SU-DHL-6 (cell line): ENCODE measurements at regions not wholly inside any gene's neighbourhood (a gene's known extent, or its start where the extent isn't known, plus 50 kb on each side); places are given as distances from the start of the nearest gene placed in this dataset.

Source experiments
- H2AFZ ChIP-seq: fragments of 200-600 bp; sonication (generic); 2 replicates; pipeline ENCODE4 v1.6.1; 2014; ENCODE audit warnings: low read depth, mild to moderate bottlenecking, moderate library complexity, mixed read lengths, antibody characterized with exemption, low read length; ENCODE audit not compliant: severe bottlenecking
- H3F3A ChIP-seq: fragments of 200-600 bp; shearing (Covaris generic); 2 replicates; pipeline ENCODE4 v1.6.0; 2016; ENCODE audit warnings: antibody characterized with exemption, mild to moderate bottlenecking; ENCODE audit not compliant: insufficient read depth
- H3K27ac ChIP-seq: fragments of 200-600 bp; sonication (generic); 2 replicates; pipeline ENCODE4 v1.5.1; 2016; ENCODE audit warnings: low read depth, mild to moderate bottlenecking, low read length, moderate library complexity, mixed read lengths
- H3K27me3 ChIP-seq: fragments of 200-600 bp; sonication (generic), shearing (Covaris generic); 2 replicates; pipeline ENCODE4 v1.6.0; 2014; ENCODE audit warnings: mild to moderate bottlenecking, low read length
- H3K36me3 ChIP-seq: fragments of 200-600 bp; sonication (generic); 2 replicates; pipeline ENCODE4 v1.6.1; 2014; ENCODE audit warnings: mild to moderate bottlenecking, low read length, mixed read lengths
- H3K4me2 ChIP-seq: fragments of 300-600, 200-600 bp; shearing (Covaris generic), sonication (generic); 2 replicates; pipeline ENCODE4 v1.6.0; 2014; ENCODE audit warnings: low read length, low read depth, mild to moderate bottlenecking; ENCODE audit not compliant: poor library complexity, severe bottlenecking
- H3K4me3 ChIP-seq: fragments of 200-600 bp; sonication (generic); 2 replicates; pipeline ENCODE4 v1.5.1; 2014; ENCODE audit warnings: antibody characterized with exemption, low read length, mild to moderate bottlenecking, mixed read lengths; ENCODE audit not compliant: insufficient read depth, poor library complexity, severe bottlenecking
- H3K79me2 ChIP-seq: fragments of 200-600 bp; sonication (generic); 2 replicates; pipeline ENCODE4 v1.6.1; 2014; ENCODE audit warnings: mild to moderate bottlenecking, low read length, moderate library complexity; ENCODE audit not compliant: insufficient read depth
- H3K9ac ChIP-seq: fragments of 200-600 bp; sonication (generic); 2 replicates; pipeline ENCODE4 v1.7.0; 2014; ENCODE audit warnings: mild to moderate bottlenecking, low read length
- H3K9me2 ChIP-seq: fragments of 200-600 bp; sonication (generic); replicated peaks from 2 replicates; pipeline ENCODE4 v1.6.1; 2014; ENCODE audit warnings: low read length; ENCODE audit not compliant: insufficient read depth
- H3K9me3 ChIP-seq: fragments of 200-600 bp; sonication (generic); 2 replicates; pipeline ENCODE4 v1.6.1; 2014; ENCODE audit warnings: low read length, mixed read lengths; ENCODE audit not compliant: insufficient read depth
- H4K20me1 ChIP-seq: fragments of 200-600 bp; sonication (generic); 2 replicates; pipeline ENCODE4 v1.6.1; 2014; ENCODE audit warnings: low read depth, mild to moderate bottlenecking, antibody characterized with exemption, low read length, moderate library complexity, mixed read lengths
- EZH2phosphoT487 ChIP-seq: fragments of 200-600 bp; sonication (generic), shearing (Covaris generic); conservative IDR thresholded peaks from 2 replicates; pipeline ENCODE4 v1.6.1; 2018; ENCODE audit warnings: mild to moderate bottlenecking, antibody characterized with exemption, low read length, moderate library complexity, mixed read lengths
- TF ChIP-seq, protein P1 (sequence below): fragments of 200-600 bp; sonication (generic); IDR thresholded peaks from one replicate; pipeline ENCODE4 v1.5.1; 2017; ENCODE audit warnings: antibody characterized with exemption, mild to moderate bottlenecking, low read length, moderate library complexity; ENCODE audit not compliant: insufficient read depth, poor library complexity, severe bottlenecking

DNA sequence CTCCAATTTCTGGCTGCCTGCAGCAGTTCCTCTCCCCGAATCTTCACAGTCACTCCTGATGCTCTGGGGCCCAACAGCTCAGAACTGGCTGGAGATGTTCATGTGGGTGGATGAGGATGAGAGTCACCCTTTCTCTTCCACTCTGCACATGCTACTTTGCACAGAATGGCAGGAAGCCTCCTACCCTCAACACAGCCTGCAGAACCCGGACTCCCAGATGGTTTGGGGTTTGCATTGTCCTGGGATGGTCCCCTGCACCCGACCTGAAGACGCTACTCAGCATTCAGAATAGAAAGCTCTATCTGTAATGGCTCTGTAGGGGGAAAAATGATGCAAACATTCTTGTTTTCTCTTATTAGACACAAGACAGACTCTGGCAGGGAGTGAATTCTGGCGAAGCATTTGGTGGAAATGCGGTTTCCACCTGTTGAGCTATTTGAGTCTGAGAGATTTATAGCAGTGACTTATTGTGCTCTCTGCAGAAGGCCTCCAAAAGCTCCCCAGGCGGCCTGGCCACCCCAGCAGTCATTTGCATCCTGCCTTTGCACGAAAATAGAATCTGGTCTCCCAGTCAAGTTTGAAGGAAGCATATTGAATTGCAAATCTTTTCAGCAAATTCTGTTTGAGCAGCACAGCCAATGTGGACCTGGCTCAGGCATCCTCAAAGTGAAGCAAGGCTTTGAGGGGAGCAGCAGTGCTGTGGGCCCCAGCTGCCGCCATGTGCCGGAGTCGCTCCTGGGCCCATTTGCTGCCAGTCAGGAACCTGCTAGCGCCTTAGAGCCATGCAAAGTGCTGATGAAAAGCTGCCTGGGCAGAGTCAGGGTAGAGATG is 309.3 kb downstream of the TCERG1L start:
- Histone ChIP-seq H3F3A (no peaks in the 10 kb centered on the region), H3K27me3 (no peaks in the 10 kb centered on the region), H3K36me3 (no peaks in the 10 kb centered on the region), H2AFZ (no peak overlapping the region), H3K27ac (no peak overlapping the region), H3K4me3 (no peak overlapping the region), H3K79me2 (no peaks in the 10 kb centered on the region), H3K9me3 (no peaks in the 10 kb centered on the region), H3K4me2 (no peak overlapping the region), H4K20me1 (no peaks in the 10 kb centered on the region), H3K9me2 (no peaks in the 10 kb centered on the region), H3K9ac (no peak overlapping the region)
- TF ChIP-seq, protein P1, sequence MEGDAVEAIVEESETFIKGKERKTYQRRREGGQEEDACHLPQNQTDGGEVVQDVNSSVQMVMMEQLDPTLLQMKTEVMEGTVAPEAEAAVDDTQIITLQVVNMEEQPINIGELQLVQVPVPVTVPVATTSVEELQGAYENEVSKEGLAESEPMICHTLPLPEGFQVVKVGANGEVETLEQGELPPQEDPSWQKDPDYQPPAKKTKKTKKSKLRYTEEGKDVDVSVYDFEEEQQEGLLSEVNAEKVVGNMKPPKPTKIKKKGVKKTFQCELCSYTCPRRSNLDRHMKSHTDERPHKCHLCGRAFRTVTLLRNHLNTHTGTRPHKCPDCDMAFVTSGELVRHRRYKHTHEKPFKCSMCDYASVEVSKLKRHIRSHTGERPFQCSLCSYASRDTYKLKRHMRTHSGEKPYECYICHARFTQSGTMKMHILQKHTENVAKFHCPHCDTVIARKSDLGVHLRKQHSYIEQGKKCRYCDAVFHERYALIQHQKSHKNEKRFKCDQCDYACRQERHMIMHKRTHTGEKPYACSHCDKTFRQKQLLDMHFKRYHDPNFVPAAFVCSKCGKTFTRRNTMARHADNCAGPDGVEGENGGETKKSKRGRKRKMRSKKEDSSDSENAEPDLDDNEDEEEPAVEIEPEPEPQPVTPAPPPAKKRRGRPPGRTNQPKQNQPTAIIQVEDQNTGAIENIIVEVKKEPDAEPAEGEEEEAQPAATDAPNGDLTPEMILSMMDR = no peak
- no peak for TF ChIP-seq EZH2phosphoT487

DNA sequence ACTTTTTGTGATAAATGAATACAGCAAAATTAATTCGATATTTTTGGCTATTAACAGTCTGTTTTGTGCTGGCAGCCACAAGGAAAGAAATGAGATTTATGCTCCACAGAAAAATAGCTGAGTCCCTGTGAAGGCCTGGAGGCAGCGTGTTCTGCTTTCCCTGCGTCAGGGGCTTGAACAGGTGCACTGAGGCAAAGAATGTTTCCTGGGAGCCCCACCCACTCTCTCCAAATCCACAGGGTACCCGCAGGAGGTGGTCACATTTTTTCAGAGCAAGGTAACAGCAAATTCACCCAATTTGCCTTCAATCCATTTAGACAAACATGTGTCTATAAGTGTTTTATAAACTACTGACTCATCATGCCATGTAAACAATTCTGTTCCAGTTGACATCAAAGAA is 308.1 kb downstream of the TCERG1L start:
- TF ChIP-seq, protein P1 = no peak
- no peak for TF ChIP-seq EZH2phosphoT487
- Histone ChIP-seq H3K4me3 (no peak overlapping the region), H3K9me2 (no peaks in the 10 kb centered on the region), H3K36me3 (no peaks in the 10 kb centered on the region), H3K27me3 (no peaks in the 10 kb centered on the region), H3K4me2 (no peak overlapping the region), H3F3A (no peaks in the 10 kb centered on the region), H3K9me3 (no peaks in the 10 kb centered on the region), H3K79me2 (no peaks in the 10 kb centered on the region), H2AFZ (no peak overlapping the region), H3K27ac (no peak overlapping the region), H4K20me1 (no peaks in the 10 kb centered on the region), H3K9ac (no peak overlapping the region)

DNA sequence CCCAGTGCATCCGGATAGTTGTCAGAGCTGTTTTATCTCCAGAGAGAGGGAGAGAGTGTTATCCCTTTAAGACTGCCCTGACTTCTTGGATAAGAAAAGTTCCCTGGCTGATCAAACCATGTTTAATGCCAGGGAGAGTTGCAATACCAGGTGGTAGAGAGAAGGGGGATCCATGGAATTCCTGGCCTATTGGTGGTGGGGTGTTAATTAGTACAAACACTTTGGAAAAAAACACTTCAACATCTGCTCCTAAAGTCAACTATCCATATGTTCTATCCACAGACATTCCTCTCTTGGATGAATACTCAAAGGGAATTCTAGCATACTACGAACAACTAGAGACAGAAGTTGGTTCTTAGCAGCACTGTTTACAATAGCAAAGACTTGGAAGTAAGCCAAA is 307.2 kb downstream of the TCERG1L start:
- Histone ChIP-seq H4K20me1 (no peaks in the 10 kb centered on the region), H3K4me2 (no peak overlapping the region), H3K4me3 (no peak overlapping the region), H3K27me3 (no peaks in the 10 kb centered on the region), H3F3A (no peaks in the 10 kb centered on the region), H3K9ac (no peak overlapping the region), H3K79me2 (no peaks in the 10 kb centered on the region), H3K27ac (no peak overlapping the region), H3K36me3 (no peaks in the 10 kb centered on the region), H3K9me3 (no peaks in the 10 kb centered on the region), H3K9me2 (no peaks in the 10 kb centered on the region), H2AFZ (no peak overlapping the region)
- TF ChIP-seq EZH2phosphoT487 = no peak
- TF ChIP-seq, protein P1 = no peak
